ENCODE measurements at regions not wholly inside any gene's neighbourhood (a gene's known extent, or its start where the extent isn't known, plus 50 kb on each side); places are given as distances from the start of the nearest gene placed in this dataset.

- TF ChIP-seq SP1 (IDR thresholded peaks at IDR 0.05) (no peak), CTBP1 (IDR thresholded peaks at IDR 0.05; ENCODE audit: borderline replicate concordance) (no peak)
These were observed 175.1 kb downstream of the BACH1 start for GRCh38 chr21:29473808-29474207.
